ENCODE measurements at regions not wholly inside any gene's neighbourhood (a gene's known extent, or its start where the extent isn't known, plus 50 kb on each side); places are given as distances from the start of the nearest gene placed in this dataset.
"Not testable (repeated sequence)": the region's sequence is repeated elsewhere in the genome, so short reads cannot be mapped to it uniquely, and the experiment has no call there.

GRCh38 chr4:24364852-24365251, 219.5 kb downstream of the DHX15 start:
- Mint-ChIP-seq H3K27me3 (ENCODE audit: unreplicated experiment) (no peaks in the 10 kb centered on the region), H3K36me3 (ENCODE audit: low read depth, unreplicated experiment) (no peaks in the 10 kb centered on the region), H3K4me1 (ENCODE audit: unreplicated experiment) (no peaks in the 10 kb centered on the region), H3K27ac (ENCODE audit: unreplicated experiment) (no peak overlapping the region), H3K9me3 (ENCODE audit: unreplicated experiment) (no peaks in the 10 kb centered on the region), H3K4me3 (ENCODE audit: unreplicated experiment) (no peak overlapping the region)
- no peak for DNase-seq (ENCODE audit: low spot score)
- TF ChIP-seq, protein P1, sequence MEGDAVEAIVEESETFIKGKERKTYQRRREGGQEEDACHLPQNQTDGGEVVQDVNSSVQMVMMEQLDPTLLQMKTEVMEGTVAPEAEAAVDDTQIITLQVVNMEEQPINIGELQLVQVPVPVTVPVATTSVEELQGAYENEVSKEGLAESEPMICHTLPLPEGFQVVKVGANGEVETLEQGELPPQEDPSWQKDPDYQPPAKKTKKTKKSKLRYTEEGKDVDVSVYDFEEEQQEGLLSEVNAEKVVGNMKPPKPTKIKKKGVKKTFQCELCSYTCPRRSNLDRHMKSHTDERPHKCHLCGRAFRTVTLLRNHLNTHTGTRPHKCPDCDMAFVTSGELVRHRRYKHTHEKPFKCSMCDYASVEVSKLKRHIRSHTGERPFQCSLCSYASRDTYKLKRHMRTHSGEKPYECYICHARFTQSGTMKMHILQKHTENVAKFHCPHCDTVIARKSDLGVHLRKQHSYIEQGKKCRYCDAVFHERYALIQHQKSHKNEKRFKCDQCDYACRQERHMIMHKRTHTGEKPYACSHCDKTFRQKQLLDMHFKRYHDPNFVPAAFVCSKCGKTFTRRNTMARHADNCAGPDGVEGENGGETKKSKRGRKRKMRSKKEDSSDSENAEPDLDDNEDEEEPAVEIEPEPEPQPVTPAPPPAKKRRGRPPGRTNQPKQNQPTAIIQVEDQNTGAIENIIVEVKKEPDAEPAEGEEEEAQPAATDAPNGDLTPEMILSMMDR (IDR thresholded peaks at IDR 0.05; ENCODE audit: unreplicated experiment): no peak

DNA sequence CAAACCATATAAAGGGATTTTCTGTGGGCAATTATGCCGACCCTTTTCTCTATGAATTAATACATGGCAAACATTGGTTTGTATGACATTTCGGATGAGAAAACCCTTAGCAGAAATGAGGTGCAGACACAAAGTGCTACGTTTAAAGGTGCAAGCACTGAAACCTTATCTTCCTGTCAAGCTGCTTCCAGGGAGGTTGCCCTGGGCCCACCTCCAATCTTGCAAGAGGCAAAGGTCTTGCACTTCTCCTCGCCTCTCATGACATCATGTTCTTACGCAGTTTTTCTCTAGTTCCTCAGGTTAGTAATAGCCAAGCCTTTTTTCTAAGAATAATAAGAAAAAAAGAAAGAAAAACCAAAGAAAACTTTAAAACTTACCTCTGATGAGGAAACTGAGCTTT, 220.1 kb downstream of the DHX15 start:
- no peak for DNase-seq (ENCODE audit: low spot score)
- TF ChIP-seq, protein P1 (IDR thresholded peaks at IDR 0.05; ENCODE audit: unreplicated experiment): no peak
- no peaks in the 10 kb centered on the region for H3K36me3 Mint-ChIP-seq (ENCODE audit: low read depth, unreplicated experiment)
- no peaks in the 10 kb centered on the region for H3K4me1 Mint-ChIP-seq (ENCODE audit: unreplicated experiment)
- H3K4me3 Mint-ChIP-seq (ENCODE audit: unreplicated experiment): no peak overlapping the region
- H3K27me3 Mint-ChIP-seq (ENCODE audit: unreplicated experiment): no peaks in the 10 kb centered on the region
- no peak overlapping the region for H3K27ac Mint-ChIP-seq (ENCODE audit: unreplicated experiment)
- no peaks in the 10 kb centered on the region for H3K9me3 Mint-ChIP-seq (ENCODE audit: unreplicated experiment)

- Mint-ChIP-seq H3K36me3 (ENCODE audit: low read depth, unreplicated experiment) (no peaks in the 10 kb centered on the region), H3K27ac (ENCODE audit: unreplicated experiment) (no peak overlapping the region), H3K9me3 (ENCODE audit: unreplicated experiment) (no peaks in the 10 kb centered on the region), H3K4me3 (ENCODE audit: unreplicated experiment) (no peak overlapping the region), H3K27me3 (ENCODE audit: unreplicated experiment) (no peaks in the 10 kb centered on the region), H3K4me1 (ENCODE audit: unreplicated experiment) (no peaks in the 10 kb centered on the region)
- DNase-seq (ENCODE audit: low spot score): no peak
- TF ChIP-seq, protein P1 (IDR thresholded peaks at IDR 0.05; ENCODE audit: unreplicated experiment): no peak
These were observed 220.6 kb downstream of the DHX15 start for GRCh38 chr4:24363751-24364150.

DNA sequence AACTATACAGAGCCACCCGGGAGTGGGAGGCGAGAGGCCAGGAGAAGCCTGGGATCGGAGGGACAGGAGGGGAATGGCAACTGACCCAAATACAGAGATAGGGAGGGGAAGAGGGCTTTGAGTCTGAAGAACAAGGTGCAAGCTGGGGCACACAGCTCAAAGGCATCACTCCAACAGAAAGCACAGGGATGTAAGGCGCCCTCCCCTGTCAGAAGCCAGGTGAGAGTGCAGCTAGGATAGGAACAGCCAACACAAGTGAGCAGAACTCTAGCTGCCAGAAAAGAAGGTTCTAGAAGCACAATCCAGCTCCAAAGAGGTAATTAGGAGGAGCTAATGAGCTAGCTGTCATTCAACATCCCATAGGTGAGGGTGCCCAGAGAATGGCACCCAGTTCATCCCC, 232.2 kb downstream of the DHX15 start:
- H3K27me3 Mint-ChIP-seq (ENCODE audit: unreplicated experiment): no peaks in the 10 kb centered on the region
- H3K4me3 Mint-ChIP-seq (ENCODE audit: unreplicated experiment): no peak overlapping the region
- H3K4me1 Mint-ChIP-seq (ENCODE audit: unreplicated experiment): no peaks in the 10 kb centered on the region
- no peak for DNase-seq (ENCODE audit: low spot score)
- no peak overlapping the region for H3K27ac Mint-ChIP-seq (ENCODE audit: unreplicated experiment)
- H3K9me3 Mint-ChIP-seq (ENCODE audit: unreplicated experiment): no peaks in the 10 kb centered on the region
- TF ChIP-seq, protein P1 (IDR thresholded peaks at IDR 0.05; ENCODE audit: unreplicated experiment): no peak
- no peaks in the 10 kb centered on the region for H3K36me3 Mint-ChIP-seq (ENCODE audit: low read depth, unreplicated experiment)

DNA sequence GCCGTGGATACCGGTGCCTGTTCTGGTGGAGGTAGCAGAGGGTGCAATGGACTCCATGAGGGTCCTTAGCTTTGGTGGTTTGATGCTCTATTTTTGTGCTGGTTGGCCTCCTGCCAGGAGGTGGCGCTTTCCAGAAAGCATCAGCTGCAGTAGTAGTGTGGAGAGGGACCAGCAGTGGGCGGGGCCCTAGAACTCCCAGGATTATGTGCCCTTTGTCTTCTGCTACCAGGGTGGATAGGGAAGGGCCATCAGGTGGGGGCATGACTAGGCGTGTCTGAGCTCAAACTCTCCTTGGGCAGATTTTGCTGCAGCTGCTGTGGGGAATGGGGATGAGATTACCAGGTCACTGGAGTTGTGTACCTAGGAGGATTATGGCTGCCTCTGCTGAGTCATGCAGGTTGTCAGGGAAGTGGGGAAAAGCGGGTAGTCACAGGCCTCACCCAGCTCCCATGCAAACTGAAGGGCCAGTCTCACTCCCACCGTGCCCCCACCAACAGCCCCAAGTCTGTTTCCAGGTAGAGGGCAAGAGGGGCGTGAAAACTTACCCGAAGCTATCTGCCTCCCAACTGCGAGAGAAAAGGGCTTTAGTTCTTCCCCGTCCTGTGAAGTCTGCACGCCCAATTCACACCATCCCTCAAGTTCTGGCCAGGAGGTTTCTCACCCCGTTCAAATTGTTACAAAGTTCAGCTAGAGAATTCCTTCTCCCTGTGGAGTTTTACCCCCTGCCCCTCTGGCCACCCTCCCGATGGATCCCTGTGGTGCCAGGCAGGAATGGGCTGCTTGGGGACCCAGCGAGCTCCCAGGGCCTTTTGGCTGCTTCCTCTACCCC, 235.0 kb downstream of the DHX15 start:
- H3K9me3 Mint-ChIP-seq (ENCODE audit: unreplicated experiment); H3K4me1 Mint-ChIP-seq (ENCODE audit: unreplicated experiment); H3K27ac Mint-ChIP-seq (ENCODE audit: unreplicated experiment); H3K4me3 Mint-ChIP-seq (ENCODE audit: unreplicated experiment); DNase-seq (ENCODE audit: low spot score); H3K36me3 Mint-ChIP-seq (ENCODE audit: low read depth, unreplicated experiment); H3K27me3 Mint-ChIP-seq (ENCODE audit: unreplicated experiment): not testable (repeated sequence)
